GM23338 (cell line): ENCODE measurements at regions not wholly inside any gene's neighbourhood (a gene's known extent, or its start where the extent isn't known, plus 50 kb on each side); places are given as distances from the start of the nearest gene placed in this dataset.

Experiments
- ATAC-seq: fragments of 200-7000 bp; cut with Tn5 transposase; 3 replicates; pipeline ENCODE4 v1.9.1; 2020
- DNase-seq: peaks from one replicate; pipeline ENCODE4 v3.0.0-alpha.2; 2015; ENCODE audit warnings: low spot score
- H2AFZ ChIP-seq: fragments of 200-600 bp; sonication (generic); 2 replicates; pipeline ENCODE4 v1.8.0; 2016; ENCODE audit warnings: antibody characterized with exemption, mild to moderate bottlenecking, moderate library complexity
- H3F3A ChIP-seq: fragments of 200-600 bp; sonication (generic); replicated peaks from 2 replicates; pipeline ENCODE4 v1.8.0; 2017; ENCODE audit warnings: antibody characterized with exemption, mixed run types, low read depth
- H3K27ac ChIP-seq: fragments of 200-600 bp; sonication (generic); 2 replicates; pipeline ENCODE4 v1.6.1; 2016; ENCODE audit warnings: low read depth
- H3K27me3 ChIP-seq: fragments of 200-600 bp; sonication (generic); 2 replicates; pipeline ENCODE4 v1.8.0; 2016; ENCODE audit warnings: mild to moderate bottlenecking, mixed run types, moderate library complexity; ENCODE audit not compliant: insufficient read depth
- H3K36me3 ChIP-seq: fragments of 200-600 bp; sonication (generic); 2 replicates; pipeline ENCODE4 v1.8.0; 2016; ENCODE audit warnings: mild to moderate bottlenecking; ENCODE audit not compliant: insufficient read depth
- H3K4me1 ChIP-seq: fragments of 200-600 bp; sonication (generic); 2 replicates; pipeline ENCODE4 v1.8.0; 2016; ENCODE audit warnings: mild to moderate bottlenecking, moderate library complexity; ENCODE audit not compliant: insufficient read depth
- H3K4me2 ChIP-seq: fragments of 200-600 bp; sonication (generic); 2 replicates; pipeline ENCODE4 v1.7.1; 2017; ENCODE audit warnings: mixed run types
- H3K4me3 ChIP-seq: fragments of 200-600 bp; sonication (generic); 2 replicates; pipeline ENCODE4 v1.6.1; 2016; ENCODE audit warnings: mixed run types
- H3K79me2 ChIP-seq: fragments of 200-600 bp; sonication (generic); replicated peaks from 2 replicates; pipeline ENCODE4 v1.8.0; 2017; ENCODE audit warnings: mild to moderate bottlenecking; ENCODE audit not compliant: insufficient read depth
- H3K9me2 ChIP-seq: fragments of 200-600 bp; sonication (generic); 2 replicates; pipeline ENCODE4 v1.8.0; 2017; ENCODE audit not compliant: insufficient read depth
- H4K20me1 ChIP-seq: fragments of 200-600 bp; sonication (generic); replicated peaks from 2 replicates; pipeline ENCODE4 v1.8.0; 2017; ENCODE audit warnings: mild to moderate bottlenecking; ENCODE audit not compliant: insufficient read depth
- H3K27ac Mint-ChIP-seq: 2 replicates; pipeline ENCODE4 v1.8.0; 2020; ENCODE audit warnings: inconsistent platforms, mild to moderate bottlenecking, moderate library complexity, mixed read lengths
- H3K27me3 Mint-ChIP-seq: 3 replicates; pipeline ENCODE4 v1.8.0; 2022; ENCODE audit warnings: low read depth, mild to moderate bottlenecking, moderate library complexity, mixed read lengths, inconsistent platforms; ENCODE audit not compliant: insufficient read depth, poor library complexity
- H3K36me3 Mint-ChIP-seq: 3 replicates; pipeline ENCODE4 v1.8.0; 2021; ENCODE audit warnings: low read depth, mild to moderate bottlenecking, inconsistent platforms, moderate library complexity, mixed read lengths
- H3K4me1 Mint-ChIP-seq: 3 replicates; pipeline ENCODE4 v1.8.0; 2020; ENCODE audit warnings: mild to moderate bottlenecking, inconsistent platforms, mixed read lengths
- H3K4me3 Mint-ChIP-seq: 3 replicates; pipeline ENCODE4 v1.8.0; 2021; ENCODE audit warnings: moderate library complexity, mild to moderate bottlenecking, inconsistent platforms, mixed read lengths
- H3K9me3 Mint-ChIP-seq: 3 replicates; pipeline ENCODE4 v1.8.0; 2020; ENCODE audit warnings: moderate library complexity, mild to moderate bottlenecking, inconsistent platforms, mixed read lengths
- CREB1 ChIP-seq: fragments of 250-450 bp; sonication (Bioruptor Pico); IDR thresholded peaks from 2 replicates; pipeline ENCODE4 v1.5.0; 2020; ENCODE audit warnings: low read depth, mild to moderate bottlenecking, moderate library complexity
- CTCF ChIP-seq, 2 experiments: fragments of 200-600 bp in 1 of 2; sonication (generic) in 1 of 2; conservative IDR thresholded peaks; 2 replicates each; pipeline versions ENCODE4 v1.5.1 to v1.6.1; 2016 to 2017; ENCODE audit warnings: antibody characterized with exemption in 2 of 2, low read depth in 2 of 2, mild to moderate bottlenecking in 2 of 2, moderate library complexity in 1 of 2
- ETS1 ChIP-seq: IDR thresholded peaks from 2 replicates; pipeline ENCODE4 v1.6.1; 2016; ENCODE audit warnings: antibody characterized with exemption
- EZH2 ChIP-seq: fragments of 200-600 bp; sonication (generic); IDR thresholded peaks from one replicate; pipeline ENCODE4 v1.8.0; 2017; ENCODE audit warnings: antibody characterized with exemption, mild to moderate bottlenecking, low read depth; ENCODE audit not compliant: unreplicated experiment
- EZH2phosphoT487 ChIP-seq: fragments of 200-600 bp; sonication (generic); IDR thresholded peaks from one replicate; pipeline ENCODE4 v1.8.1; 2018; ENCODE audit warnings: antibody characterized with exemption; ENCODE audit not compliant: unreplicated experiment
- NANOG ChIP-seq: IDR thresholded peaks from 2 replicates; pipeline ENCODE4 v1.6.1; 2016; ENCODE audit warnings: antibody characterized with exemption, borderline replicate concordance
- POLR2AphosphoS5 ChIP-seq: IDR thresholded peaks from 2 replicates; pipeline ENCODE4 v1.6.1; 2016; ENCODE audit warnings: antibody characterized with exemption, low read depth
- STAT1 ChIP-seq: IDR thresholded peaks from one replicate; pipeline ENCODE4 v1.6.1; 2016; ENCODE audit warnings: antibody characterized with exemption; ENCODE audit not compliant: unreplicated experiment
- ZNF114 ChIP-seq: fragments of 250-450 bp; sonication (Bioruptor Pico); IDR thresholded peaks from 2 replicates; pipeline ENCODE4 v1.5.0; 2020; ENCODE audit warnings: mild to moderate bottlenecking, moderate library complexity
- ZNF331 ChIP-seq: fragments of 250-450 bp; sonication (Bioruptor Pico); IDR thresholded peaks from 2 replicates; pipeline ENCODE4 v1.5.0; 2020; ENCODE audit warnings: low read depth, mild to moderate bottlenecking, moderate library complexity
- TF ChIP-seq, protein P1 (sequence below): IDR thresholded peaks from one replicate; pipeline ENCODE4 v1.6.1; 2018; ENCODE audit warnings: antibody characterized with exemption; ENCODE audit not compliant: unreplicated experiment

DNA sequence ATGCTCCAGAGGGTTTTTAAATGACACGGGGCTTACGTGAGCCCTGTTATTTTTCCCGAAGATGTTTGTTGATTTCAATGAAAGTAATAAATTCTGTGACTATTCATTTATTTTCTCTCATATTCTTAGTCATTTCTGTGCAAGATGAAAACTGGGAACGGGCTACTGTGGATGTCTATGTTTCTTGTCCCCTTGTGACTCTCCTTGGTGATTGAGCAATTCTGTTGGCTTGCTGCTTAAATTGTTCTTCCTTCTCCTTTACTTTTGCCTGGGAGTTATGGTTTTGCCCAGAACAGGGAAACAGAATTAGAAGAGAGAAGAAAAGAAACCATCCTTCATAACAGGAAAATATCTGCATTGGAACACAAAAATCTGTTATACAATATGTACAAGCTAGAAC, 508.2 kb upstream of the DSEL start (continued):
- no peak for TF ChIP-seq CTCF (conservative IDR thresholded peaks at IDR 0.05; ENCODE audit: low read depth in 2 of 2)
- TF ChIP-seq ZNF114, result no peak
- TF ChIP-seq, protein P1, sequence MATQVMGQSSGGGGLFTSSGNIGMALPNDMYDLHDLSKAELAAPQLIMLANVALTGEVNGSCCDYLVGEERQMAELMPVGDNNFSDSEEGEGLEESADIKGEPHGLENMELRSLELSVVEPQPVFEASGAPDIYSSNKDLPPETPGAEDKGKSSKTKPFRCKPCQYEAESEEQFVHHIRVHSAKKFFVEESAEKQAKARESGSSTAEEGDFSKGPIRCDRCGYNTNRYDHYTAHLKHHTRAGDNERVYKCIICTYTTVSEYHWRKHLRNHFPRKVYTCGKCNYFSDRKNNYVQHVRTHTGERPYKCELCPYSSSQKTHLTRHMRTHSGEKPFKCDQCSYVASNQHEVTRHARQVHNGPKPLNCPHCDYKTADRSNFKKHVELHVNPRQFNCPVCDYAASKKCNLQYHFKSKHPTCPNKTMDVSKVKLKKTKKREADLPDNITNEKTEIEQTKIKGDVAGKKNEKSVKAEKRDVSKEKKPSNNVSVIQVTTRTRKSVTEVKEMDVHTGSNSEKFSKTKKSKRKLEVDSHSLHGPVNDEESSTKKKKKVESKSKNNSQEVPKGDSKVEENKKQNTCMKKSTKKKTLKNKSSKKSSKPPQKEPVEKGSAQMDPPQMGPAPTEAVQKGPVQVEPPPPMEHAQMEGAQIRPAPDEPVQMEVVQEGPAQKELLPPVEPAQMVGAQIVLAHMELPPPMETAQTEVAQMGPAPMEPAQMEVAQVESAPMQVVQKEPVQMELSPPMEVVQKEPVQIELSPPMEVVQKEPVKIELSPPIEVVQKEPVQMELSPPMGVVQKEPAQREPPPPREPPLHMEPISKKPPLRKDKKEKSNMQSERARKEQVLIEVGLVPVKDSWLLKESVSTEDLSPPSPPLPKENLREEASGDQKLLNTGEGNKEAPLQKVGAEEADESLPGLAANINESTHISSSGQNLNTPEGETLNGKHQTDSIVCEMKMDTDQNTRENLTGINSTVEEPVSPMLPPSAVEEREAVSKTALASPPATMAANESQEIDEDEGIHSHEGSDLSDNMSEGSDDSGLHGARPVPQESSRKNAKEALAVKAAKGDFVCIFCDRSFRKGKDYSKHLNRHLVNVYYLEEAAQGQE, result no peak
- TF ChIP-seq EZH2phosphoT487, result no peak
- TF ChIP-seq NANOG, result no peak
- no peak for TF ChIP-seq ETS1

DNA sequence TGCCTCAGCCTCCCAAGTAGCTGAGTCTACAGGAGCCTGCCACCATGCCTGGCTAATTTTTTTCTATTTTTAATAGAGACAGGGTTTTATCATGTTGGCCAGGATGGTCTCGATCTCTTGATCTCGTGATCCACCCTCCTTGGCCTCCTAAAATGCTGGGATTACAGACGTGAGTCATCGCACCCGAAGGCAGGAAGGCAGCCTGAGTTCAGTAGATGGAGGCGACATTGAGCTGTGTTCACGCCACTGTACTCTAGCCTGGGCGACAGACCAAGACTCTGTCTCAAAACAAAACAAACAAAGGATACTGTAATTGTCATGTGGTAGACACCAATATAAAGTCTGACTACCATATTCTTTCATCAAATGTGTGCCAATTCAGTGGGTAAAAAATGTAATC, 500.9 kb upstream of the DSEL start:
- DNase-seq (peak; percentile 7), ATAC-seq (no peak)
- Mint-ChIP-seq H3K4me1 (peaks cover 20% of the 10 kb centered on the region; the same call in 2 of the 3 replicates), H3K27me3 (no peaks in the 10 kb centered on the region), H3K9me3 (no peaks in the 10 kb centered on the region), H3K36me3 (no peaks in the 10 kb centered on the region), H3K4me3 (no peak overlapping the region), H3K27ac (no peak overlapping the region; the same call in 1 of the 2 replicates)
- no peak overlapping the region for H3K27ac ChIP-seq
- H3K27me3 ChIP-seq, result no peaks in the 10 kb centered on the region
- no peaks in the 10 kb centered on the region for H3K79me2 ChIP-seq
- no peak overlapping the region for H3K4me2 ChIP-seq
- H4K20me1 ChIP-seq, result no peaks in the 10 kb centered on the region
- no peak overlapping the region for H2AFZ ChIP-seq
- H3K4me3 ChIP-seq, result no peak overlapping the region
- H3K36me3 ChIP-seq, result no peaks in the 10 kb centered on the region
- no peaks in the 10 kb centered on the region for H3K9me2 ChIP-seq
- peaks cover 6% of the 10 kb centered on the region; the same call in 1 of the 2 replicates for H3K4me1 ChIP-seq
- no peaks in the 10 kb centered on the region for H3F3A ChIP-seq
- TF ChIP-seq CTCF (conservative IDR thresholded peaks at IDR 0.05; ENCODE audit: low read depth in 2 of 2) (no peak), ZNF331 (CRISPR knock-in tag) (no peak), STAT1 (no peak), EZH2 (no peak), POLR2AphosphoS5 (no peak), ZNF114 (no peak), NANOG (no peak), CREB1 (CRISPR knock-in tag) (no peak), EZH2phosphoT487 (no peak), ETS1 (no peak)
- TF ChIP-seq, protein P1, result no peak
